ENCODE measurements at regions not wholly inside any gene's neighbourhood (a gene's known extent, or its start where the extent isn't known, plus 50 kb on each side); places are given as distances from the start of the nearest gene placed in this dataset.

GRCh38 chr2:62364791-62365528 is 141.0 kb downstream of the TMEM17 start:
- DNase-seq = no peak

DNA sequence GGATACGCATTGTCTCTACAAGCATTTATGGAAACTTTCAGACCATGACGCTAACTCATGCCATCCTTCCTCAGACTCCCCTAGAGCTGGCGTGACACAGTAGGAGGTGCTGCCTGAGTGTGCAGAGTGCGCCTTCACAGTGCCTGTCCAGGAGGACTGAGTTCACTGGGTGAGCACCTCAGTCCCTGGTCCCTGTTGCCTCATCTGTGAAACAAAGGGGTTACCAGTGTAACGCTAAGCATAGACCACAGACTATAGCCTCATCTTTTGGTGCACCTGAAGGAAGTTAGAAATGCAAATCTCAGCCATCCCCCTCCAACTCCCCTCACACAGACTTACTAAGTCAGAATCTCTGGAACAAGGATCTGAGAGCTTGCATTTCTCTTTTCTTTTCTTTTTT is 142.8 kb downstream of the TMEM17 start:
- no peak for DNase-seq

DNA sequence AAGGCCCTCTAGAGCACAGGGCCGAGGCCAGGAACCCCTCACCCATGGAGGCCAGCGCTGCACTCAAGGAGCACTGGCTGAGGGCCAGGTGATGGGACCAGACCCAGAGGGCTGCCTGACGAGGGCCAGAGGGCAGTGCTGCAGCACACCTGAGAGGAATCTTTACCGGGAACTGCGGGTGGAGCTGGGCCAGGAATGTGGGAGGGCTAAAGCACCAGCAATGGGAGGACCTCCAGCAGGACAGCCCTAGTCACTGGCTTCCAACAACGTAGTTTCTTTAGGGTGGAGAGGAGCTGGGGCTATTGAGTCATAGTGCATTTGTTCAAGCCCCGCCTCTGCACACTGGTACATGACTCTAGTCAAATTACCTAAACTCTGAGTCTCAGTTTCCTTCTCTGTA is 143.4 kb downstream of the TMEM17 start:
- no peak for DNase-seq

DNA sequence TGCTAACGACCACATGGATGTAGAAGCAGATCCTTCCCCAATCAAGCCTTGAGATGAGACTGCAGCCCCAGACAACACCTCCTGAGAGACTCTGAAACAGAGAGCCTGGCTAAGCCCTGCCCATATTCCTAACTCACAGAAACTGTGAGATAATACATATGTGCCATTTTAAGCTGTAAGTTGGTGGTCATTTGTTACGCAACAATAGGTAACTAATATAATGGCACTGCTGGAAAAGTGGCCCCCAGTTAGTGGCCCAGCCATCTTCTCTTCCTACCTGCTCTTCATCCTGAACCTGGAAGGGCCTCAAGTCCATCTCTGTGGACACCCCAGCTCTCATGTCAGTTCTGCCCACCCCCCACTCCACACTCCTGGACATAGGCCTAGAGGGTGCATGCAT is 144.0 kb downstream of the TMEM17 start:
- DNase-seq = no peak

DNA sequence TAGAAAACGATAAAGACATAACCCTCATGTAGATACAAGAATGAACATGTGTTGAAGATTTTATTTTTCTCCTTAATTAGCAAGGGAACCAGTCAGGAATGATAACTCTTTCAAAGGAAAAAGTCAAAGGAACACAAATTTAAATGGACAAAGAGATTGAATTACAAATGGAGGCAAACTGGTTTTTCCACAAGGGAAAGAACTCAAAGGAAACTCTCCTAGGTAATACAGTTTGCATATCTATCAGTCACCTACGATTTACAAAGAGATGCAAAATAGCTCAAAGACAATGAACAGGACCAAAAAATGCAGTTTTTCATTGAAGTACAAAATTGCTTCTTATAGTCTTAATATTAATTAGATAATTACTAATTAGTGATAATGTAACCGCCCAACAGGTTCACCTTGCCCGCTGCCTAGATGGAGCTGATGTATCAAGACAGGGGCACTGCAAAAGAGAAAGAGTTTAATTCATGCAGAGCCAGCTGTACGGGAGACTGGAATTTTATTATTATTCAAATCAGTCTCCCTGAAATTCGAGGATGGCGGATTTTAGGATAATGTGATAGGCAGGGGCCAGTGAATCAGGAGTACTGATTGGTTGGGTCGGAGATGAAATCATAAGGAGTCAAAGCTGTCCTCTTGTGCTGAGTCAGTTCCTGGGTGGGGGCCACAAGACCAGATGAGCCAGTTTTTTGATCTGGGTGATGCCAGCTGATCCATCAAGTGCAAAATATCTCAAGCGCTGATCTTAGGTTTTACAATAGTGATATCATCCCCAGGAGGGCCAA is 151.0 kb downstream of the TMEM17 start:
- no peak for DNase-seq

DNA sequence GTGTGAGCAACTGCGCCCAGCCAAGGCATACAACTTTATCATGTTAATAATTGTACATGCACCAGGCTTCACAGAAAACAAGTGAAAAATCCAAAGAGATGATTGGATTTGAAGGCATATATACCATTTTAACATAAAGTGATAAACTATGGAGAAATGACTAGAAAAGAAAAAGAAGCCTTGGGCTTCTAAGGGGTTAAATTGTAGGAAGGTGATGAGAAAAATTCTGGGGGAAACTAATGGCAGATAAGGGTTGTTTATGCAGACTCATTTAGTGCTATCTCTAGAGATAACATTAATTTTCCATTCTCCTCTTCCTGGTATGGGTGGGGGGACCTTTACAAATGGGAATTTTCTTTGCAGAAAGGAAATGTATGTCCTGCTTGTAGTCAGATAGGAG is 154.0 kb downstream of the TMEM17 start:
- no peak for DNase-seq

- DNase-seq = no peak
Measured at GRCh38 chr2:62349788-62350187, 153.9 kb downstream of the B3GNT2 start.

GRCh38 chr2:62348700-62349099 is 152.8 kb downstream of the B3GNT2 start:
- DNase-seq = no peak

GRCh38 chr2:62347563-62348270 is 151.8 kb downstream of the B3GNT2 start:
- no peak for DNase-seq

DNA sequence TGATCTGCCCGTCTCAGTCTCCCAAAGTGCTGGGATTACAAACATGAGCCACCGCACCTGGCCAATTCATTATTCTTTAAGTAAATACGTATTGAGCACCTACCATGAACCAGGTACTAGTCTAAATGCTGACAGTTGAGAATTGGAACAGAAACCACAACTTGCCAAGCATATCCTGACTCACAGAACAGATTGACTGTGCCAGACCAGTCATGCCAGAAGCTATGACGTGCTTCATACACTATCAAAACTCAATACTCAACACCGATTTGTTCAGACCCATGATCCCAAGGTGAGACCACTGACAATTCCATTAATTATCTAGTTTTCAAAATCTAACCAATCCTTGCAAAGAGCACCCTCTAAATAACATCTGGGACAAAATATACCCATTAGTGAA is 148.6 kb downstream of the B3GNT2 start:
- no peak for DNase-seq

DNA sequence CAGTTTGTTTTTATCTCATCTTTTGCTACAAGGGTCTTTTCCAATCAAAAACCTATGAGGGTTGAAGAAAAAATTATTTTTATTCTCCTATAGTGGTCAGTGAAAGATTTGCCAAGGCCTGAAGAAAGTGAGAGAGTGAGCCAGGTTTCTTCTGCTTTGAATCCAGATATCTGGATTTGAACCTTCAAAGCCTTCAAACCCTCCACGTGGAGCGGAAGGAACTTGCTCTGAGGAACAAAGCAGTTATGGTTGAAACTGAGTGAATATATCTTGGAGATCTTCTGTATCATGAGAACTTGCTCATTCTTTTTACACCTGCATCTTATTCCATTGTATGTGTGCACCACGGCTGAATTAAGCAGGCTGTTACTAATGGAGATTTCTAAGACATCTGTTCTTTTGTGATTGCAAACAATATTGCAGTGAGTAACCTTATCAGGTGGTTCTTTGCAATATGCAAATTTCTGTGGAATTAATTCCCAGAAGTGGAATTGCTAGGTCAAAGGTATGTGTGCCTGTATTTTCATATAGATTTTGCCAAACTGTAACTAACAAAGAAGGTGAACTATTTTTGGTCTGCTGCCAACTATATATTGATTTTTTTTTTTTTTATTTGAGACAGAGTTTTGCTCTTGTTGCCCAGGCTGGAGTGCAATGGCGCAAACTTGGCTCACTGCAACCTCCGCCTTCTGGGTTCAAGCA is 147.9 kb downstream of the B3GNT2 start:
- DNase-seq = no peak

DNA sequence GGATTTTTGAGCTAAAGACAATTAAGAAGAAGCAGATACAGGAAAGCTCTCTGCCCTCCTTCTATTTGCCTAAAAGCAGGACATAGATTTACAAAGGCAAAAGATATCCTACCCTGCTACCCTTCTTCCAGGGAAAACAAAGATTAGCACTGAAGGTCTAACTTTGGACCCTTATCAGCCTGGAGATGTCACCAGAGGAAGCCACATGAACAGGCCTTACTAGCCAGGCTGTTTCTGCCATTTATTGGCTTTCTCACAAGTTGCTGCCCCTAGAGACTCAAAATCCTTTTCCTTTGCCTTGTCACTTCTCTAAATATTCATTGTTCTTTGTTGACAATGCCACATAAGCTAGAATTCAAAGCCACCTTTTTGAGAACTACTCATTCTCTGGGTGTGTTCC is 147.3 kb downstream of the B3GNT2 start:
- no peak for DNase-seq

- DNase-seq = no peak
Measured at GRCh38 chr2:62340994-62341484, 145.1 kb downstream of the B3GNT2 start.

DNA sequence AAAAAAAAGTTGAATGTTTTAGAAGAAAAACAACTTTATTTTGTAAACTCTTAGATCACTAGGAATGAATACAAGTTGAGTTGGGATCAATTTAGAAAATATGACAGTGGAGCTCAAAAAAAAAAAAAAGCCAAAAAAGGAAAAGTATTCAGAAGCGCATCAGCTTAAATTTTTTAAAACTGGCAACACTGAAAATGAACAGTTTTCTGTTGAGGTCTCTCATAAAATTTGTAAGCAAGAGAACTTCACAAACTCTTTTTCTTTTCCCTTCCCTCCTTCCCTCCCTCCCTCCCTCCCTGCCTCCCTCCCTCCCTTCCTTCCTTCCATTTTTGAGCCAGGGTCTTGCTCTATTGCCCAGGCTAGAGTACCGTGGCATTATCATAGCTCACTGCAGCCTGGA is 143.9 kb downstream of the B3GNT2 start:
- DNase-seq = no peak

DNA sequence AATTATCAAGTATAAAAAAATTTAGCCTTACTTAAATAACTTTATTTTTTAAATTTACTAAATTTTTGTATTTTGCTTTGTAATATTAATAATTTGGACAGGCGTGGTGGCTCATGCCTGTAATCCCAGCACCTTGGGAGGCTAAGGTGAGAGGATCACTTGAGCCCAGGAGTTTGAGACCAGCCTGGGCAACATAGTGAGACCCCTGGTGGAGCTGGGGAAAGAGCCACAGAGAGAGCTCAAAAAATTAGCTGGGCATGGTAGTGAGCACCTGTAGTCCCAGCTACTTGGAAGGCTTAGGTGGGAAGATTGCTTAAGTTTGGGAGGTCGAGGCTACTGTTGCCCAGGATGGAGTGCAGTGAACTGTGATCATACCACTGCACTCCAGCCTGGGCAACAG is 143.5 kb downstream of the B3GNT2 start:
- no peak for DNase-seq

GRCh38 chr2:62338111-62338510 is 142.2 kb downstream of the B3GNT2 start:
- DNase-seq = no peak

- no peak for DNase-seq
Measured at GRCh38 chr2:62337403-62337802, 141.5 kb downstream of the B3GNT2 start.

DNA sequence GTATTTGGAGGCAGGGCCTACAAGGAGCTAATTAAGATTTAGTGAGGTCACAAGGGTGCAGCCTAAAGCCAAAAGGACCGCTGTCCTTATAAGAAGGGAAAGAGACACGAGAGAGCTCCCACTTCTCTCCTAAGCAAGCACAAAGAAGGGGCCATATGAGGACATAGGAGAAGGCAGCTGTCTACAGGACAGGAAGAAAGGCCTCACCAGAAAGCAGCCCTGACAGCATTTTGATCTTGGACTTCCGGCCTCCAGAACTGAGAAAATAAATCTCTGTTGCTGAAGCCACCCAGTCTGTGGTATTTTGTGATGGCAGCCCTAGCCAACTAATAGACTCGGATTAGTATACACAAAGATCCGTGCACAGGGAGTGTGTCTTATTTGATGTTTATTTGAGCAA is 139.7 kb downstream of the B3GNT2 start:
- DNase-seq = no peak

DNA sequence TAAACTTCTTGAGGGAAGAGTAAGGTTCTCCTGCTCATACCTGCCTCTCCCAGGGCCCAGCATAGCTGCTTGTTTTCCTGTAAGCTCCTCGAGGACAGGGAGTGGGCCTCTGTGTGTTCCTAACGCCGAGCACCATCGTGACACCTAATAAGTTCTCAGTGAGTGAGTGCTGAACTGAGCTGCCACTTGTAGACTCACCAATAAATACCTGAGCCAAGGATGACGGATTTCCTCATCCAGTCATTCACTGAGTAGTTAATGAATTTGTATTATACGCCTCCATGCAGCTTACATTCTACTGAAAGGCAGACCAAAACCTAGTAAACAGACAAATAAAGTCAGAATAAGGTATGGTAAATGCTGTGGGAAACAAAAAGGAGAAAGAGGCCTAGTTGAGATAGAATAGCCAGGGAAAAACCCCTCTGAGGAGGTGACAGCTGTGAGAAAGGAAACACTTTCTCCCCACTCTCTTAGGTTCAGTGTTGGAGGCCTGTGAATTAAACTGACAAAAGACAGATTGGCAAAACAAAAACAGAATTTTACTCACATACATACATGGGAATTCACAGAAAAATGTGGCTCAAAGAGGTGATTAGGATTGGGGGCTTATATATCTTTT is 138.6 kb downstream of the B3GNT2 start:
- no peak for DNase-seq

DNA sequence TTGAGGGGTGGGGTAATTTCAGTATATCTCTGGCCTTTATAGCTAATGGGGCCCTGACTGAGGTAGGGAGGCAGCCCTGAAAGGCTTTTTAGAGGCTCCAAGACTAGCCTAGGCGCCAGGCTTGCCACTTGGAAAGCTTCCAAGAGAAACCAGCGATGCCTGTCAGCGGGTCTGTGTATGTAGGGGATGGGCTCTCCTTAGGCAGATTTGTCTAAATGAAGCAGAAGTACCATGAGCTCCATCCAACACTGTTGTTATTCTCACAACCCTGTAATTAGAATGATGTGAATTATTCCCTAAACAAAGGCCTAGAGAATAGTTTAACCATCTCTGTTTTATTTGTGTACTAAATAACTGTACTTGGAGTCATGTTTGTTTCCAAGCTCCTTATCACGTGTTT is 138.1 kb downstream of the B3GNT2 start:
- DNase-seq = no peak

GRCh38 chr2:62330959-62331358 is 135.0 kb downstream of the B3GNT2 start:
- no peak for DNase-seq

- DNase-seq = no peak
Measured at GRCh38 chr2:62329797-62330196, 133.9 kb downstream of the B3GNT2 start.

DNA sequence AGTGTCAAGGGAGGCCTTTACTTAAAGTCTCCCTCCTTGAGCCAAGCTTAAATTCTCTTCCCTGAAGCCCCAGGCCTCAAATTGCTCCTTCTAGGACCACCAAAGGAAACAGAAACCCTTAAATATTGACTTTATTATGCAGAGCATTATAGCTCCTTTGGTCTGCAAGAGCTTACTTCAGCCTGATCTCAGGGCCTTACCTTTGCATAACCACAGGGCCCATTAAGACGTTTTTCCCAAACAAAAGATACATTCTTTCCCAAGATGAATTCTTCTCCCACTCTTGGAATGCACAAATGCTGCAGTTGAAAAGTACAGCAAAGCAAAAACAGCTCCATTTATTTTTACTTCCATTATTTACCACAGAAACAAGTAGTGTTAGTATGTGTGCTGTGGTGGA is 130.8 kb downstream of the B3GNT2 start:
- DNase-seq = no peak
